ENCODE measurements at regions not wholly inside any gene's neighbourhood (a gene's known extent, or its start where the extent isn't known, plus 50 kb on each side); places are given as distances from the start of the nearest gene placed in this dataset.

- TF ChIP-seq CTCF (IDR thresholded peaks at IDR 0.05): no peak
- no peak for TF ChIP-seq POLR2A (IDR thresholded peaks at IDR 0.05)
These were observed 272.0 kb upstream of the SLC35B3 start for GRCh38 chr6:8707369-8707768.
